CD14-positive monocyte (primary cell): ENCODE measurements at regions not wholly inside any gene's neighbourhood (a gene's known extent, or its start where the extent isn't known, plus 50 kb on each side); places are given as distances from the start of the nearest gene placed in this dataset.

ENCODE experiments used
- DNase-seq, 3 donors: peaks; one replicate each; pipeline ENCODE4 v3.0.0-alpha.2; 2011 to 2022
- H2AFZ ChIP-seq: 2 replicates; pipeline ENCODE4 v1.6.0; 2012; ENCODE audit warnings: mild to moderate bottlenecking, low read depth, low read length, inconsistent platforms; ENCODE audit not compliant: insufficient read depth, poor library complexity, severe bottlenecking
- H3K27ac ChIP-seq, 2 donors: 1 replicate in 1 of 2; 2 replicates in 1 of 2; pipeline ENCODE4 v1.5.1; 2012 to 2013; ENCODE audit warnings: low read length in 2 of 2, control low read depth in 1 of 2, inconsistent platforms in 1 of 2, low read depth in 1 of 2, mild to moderate bottlenecking in 1 of 2
- H3K27me3 ChIP-seq, 2 donors: one replicate each; pipeline versions ENCODE4 v1.6.0 to v1.6.1; 2011 to 2013; ENCODE audit warnings: low read length in 2 of 2; ENCODE audit not compliant: control insufficient read depth in 2 of 2, insufficient read depth in 2 of 2
- H3K36me3 ChIP-seq, 2 donors: replicated peaks in 1 of 2; 1 replicate in 1 of 2; 2 replicates in 1 of 2; pipeline versions ENCODE4 v1.5.1 to v1.6.1; 2012 to 2013; ENCODE audit warnings: low read length in 2 of 2, control low read depth in 1 of 2, inconsistent platforms in 1 of 2, mild to moderate bottlenecking in 1 of 2; ENCODE audit not compliant: insufficient read depth in 2 of 2, control insufficient read depth in 1 of 2
- H3K4me1 ChIP-seq, 2 donors: 1 replicate in 1 of 2; 2 replicates in 1 of 2; pipeline versions ENCODE4 v1.5.1 to v1.6.1; 2012 to 2013; ENCODE audit warnings: low read length in 2 of 2, control low read depth in 1 of 2, inconsistent platforms in 1 of 2, mild to moderate bottlenecking in 1 of 2, moderate library complexity in 1 of 2; ENCODE audit not compliant: insufficient read depth in 2 of 2, control insufficient read depth in 1 of 2
- H3K4me2 ChIP-seq: replicated peaks from 2 replicates; pipeline ENCODE3; 2012; ENCODE audit warnings: low read length, moderate library complexity, mild to moderate bottlenecking; ENCODE audit not compliant: poor library complexity, severe bottlenecking; ENCODE audit errors: extremely low read depth
- H3K4me3 ChIP-seq, 3 experiments: fragments of 200-600 bp in 1 of 3; sonication (generic) in 1 of 3; replicated peaks in 1 of 3; 1 replicate in 2 of 3; 2 replicates in 1 of 3; pipeline ENCODE4 v1.5.1; 2011 to 2013; ENCODE audit warnings: low read length in 3 of 3, mild to moderate bottlenecking in 3 of 3, control low read depth in 2 of 3, low read depth in 2 of 3, inconsistent platforms in 1 of 3, moderate library complexity in 1 of 3
- H3K79me2 ChIP-seq: 2 replicates; pipeline ENCODE4 v1.6.0; 2012; ENCODE audit warnings: mild to moderate bottlenecking, control low read depth, inconsistent platforms, low read length, moderate library complexity; ENCODE audit not compliant: insufficient read depth
- H3K9ac ChIP-seq: 2 replicates; pipeline ENCODE4 v1.6.0; 2017; ENCODE audit warnings: low read length, mild to moderate bottlenecking; ENCODE audit not compliant: insufficient read depth, poor library complexity, severe bottlenecking
- H3K9me3 ChIP-seq, 2 donors: replicated peaks in 1 of 2; 1 replicate in 1 of 2; 2 replicates in 1 of 2; pipeline versions ENCODE4 v1.5.1 to v1.6.1; 2012 to 2013; ENCODE audit warnings: low read length in 2 of 2, control low read depth in 1 of 2; ENCODE audit not compliant: control insufficient read depth in 1 of 2, insufficient read depth in 1 of 2
- H4K20me1 ChIP-seq: 2 replicates; pipeline ENCODE4 v1.6.0; 2012; ENCODE audit warnings: mild to moderate bottlenecking, low read length, control low read depth, moderate library complexity; ENCODE audit not compliant: insufficient read depth
- H3K27ac Mint-ChIP-seq, 7 donors: one replicate each; pipeline ENCODE4 v1.8.0; 2020; ENCODE audit warnings: mild to moderate bottlenecking in 7 of 7, mixed read lengths in 7 of 7, moderate library complexity in 6 of 7, inconsistent platforms in 2 of 7
- H3K27me3 Mint-ChIP-seq, 3 donors: one replicate each; pipeline ENCODE4 v1.8.0; 2021 to 2022; ENCODE audit warnings: low read depth in 3 of 3, mild to moderate bottlenecking in 3 of 3, mixed read lengths in 3 of 3, moderate library complexity in 3 of 3, inconsistent platforms in 1 of 3
- H3K36me3 Mint-ChIP-seq, 2 donors: one replicate each; pipeline ENCODE4 v1.8.0; 2020; ENCODE audit warnings: mixed read lengths in 2 of 2, inconsistent platforms in 1 of 2, mild to moderate bottlenecking in 1 of 2
- H3K4me1 Mint-ChIP-seq: one replicate; pipeline ENCODE4 v1.8.0; 2020; ENCODE audit warnings: mild to moderate bottlenecking, mixed read lengths
- H3K4me3 Mint-ChIP-seq, 2 donors: one replicate each; pipeline ENCODE4 v1.8.0; 2020; ENCODE audit warnings: mild to moderate bottlenecking in 2 of 2, mixed read lengths in 2 of 2, moderate library complexity in 1 of 2
- H3K9me3 Mint-ChIP-seq, 7 donors: one replicate each; pipeline ENCODE4 v1.8.0; 2020 to 2022; ENCODE audit warnings: mixed read lengths in 7 of 7, mild to moderate bottlenecking in 6 of 7, moderate library complexity in 6 of 7, inconsistent platforms in 2 of 7
- WGBS: methylation state at CpG from one replicate; pipeline ENCODE4 v1.1.5; 2013; ENCODE audit warnings: missing lambda C conversion rate; ENCODE audit not compliant: insufficient coverage; 5-methylcytosine and 5-hydroxymethylcytosine counted together
- intact Hi-C, 2 donors: fragments of 100-400 bp; cut with micrococcal nuclease; formaldehyde crosslinking; loops; one replicate each; pipeline versions ENCODE4 v1.15.0 to v1.15.1; 2023
- TF ChIP-seq, protein P1 (sequence below): fragments of 200-600 bp; IDR thresholded peaks from one replicate; pipeline ENCODE4 v1.8.0; 2022; ENCODE audit warnings: antibody characterized with exemption, mild to moderate bottlenecking

DNA sequence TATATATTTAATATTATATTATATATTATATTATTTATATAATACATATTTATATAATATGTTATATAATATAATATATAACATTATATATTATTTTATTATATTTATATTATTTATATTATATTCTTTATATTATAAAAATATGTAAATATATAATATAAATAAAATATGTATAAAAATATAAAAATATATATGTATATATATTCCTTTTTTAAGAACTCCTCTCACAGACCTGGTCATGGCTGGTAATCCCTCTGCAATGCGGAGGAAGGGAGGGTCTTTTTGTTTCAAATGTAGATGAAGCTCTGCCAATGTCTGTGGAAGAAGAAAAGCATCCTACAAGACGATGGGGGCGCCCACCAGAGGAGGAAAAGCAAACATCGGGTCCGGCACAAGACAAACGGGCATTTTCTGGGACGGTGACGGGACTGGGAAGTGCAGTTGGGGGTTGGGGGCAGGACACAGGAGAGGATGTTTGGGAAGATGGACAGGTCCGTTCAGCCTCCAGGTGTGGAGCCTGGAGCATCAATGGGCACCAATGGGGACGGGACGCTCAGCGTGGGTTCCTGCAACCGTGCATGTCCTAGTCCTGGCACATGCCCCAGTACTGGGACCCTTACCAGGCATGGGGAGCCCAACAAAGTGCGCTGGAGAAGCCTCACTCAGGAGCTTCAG lies 194.0 kb downstream of the IRX1 start:
- Histone ChIP-seq H3K36me3 (no peaks in the 10 kb centered on the region), H3K4me1 (no peaks in the 10 kb centered on the region), H4K20me1 (no peaks in the 10 kb centered on the region), H3K9ac (no peak overlapping the region), H3K4me3 (no peak overlapping the region), H3K9me3 (peaks cover 4 to 23% of the 10 kb centered on the region in 2 donors), H3K4me2 (no peak overlapping the region), H2AFZ (no peak overlapping the region), H3K27ac (no peak overlapping the region), H3K79me2 (no peaks in the 10 kb centered on the region), H3K27me3 (no peaks in the 10 kb centered on the region)
- no peaks in the 10 kb centered on the region for H3K4me1 Mint-ChIP-seq
- WGBS: 83% methylated on average over 13 of the region's 14 CpGs
- TF ChIP-seq, protein P1, sequence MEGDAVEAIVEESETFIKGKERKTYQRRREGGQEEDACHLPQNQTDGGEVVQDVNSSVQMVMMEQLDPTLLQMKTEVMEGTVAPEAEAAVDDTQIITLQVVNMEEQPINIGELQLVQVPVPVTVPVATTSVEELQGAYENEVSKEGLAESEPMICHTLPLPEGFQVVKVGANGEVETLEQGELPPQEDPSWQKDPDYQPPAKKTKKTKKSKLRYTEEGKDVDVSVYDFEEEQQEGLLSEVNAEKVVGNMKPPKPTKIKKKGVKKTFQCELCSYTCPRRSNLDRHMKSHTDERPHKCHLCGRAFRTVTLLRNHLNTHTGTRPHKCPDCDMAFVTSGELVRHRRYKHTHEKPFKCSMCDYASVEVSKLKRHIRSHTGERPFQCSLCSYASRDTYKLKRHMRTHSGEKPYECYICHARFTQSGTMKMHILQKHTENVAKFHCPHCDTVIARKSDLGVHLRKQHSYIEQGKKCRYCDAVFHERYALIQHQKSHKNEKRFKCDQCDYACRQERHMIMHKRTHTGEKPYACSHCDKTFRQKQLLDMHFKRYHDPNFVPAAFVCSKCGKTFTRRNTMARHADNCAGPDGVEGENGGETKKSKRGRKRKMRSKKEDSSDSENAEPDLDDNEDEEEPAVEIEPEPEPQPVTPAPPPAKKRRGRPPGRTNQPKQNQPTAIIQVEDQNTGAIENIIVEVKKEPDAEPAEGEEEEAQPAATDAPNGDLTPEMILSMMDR: no peak
- H3K27ac Mint-ChIP-seq: peak overlapping the region in 1 of 7 donors; percentile 6
- no peak for DNase-seq
- H3K4me3 Mint-ChIP-seq: no peak overlapping the region
- no peaks in the 10 kb centered on the region for H3K36me3 Mint-ChIP-seq
- peaks cover 3 to 17% (median 11%) of the 10 kb centered on the region in 7 donors for H3K9me3 Mint-ChIP-seq
- intact Hi-C loops: no loop called here
- peaks cover 10 to 13% (median 12%) of the 10 kb centered on the region in 3 donors for H3K27me3 Mint-ChIP-seq

DNA sequence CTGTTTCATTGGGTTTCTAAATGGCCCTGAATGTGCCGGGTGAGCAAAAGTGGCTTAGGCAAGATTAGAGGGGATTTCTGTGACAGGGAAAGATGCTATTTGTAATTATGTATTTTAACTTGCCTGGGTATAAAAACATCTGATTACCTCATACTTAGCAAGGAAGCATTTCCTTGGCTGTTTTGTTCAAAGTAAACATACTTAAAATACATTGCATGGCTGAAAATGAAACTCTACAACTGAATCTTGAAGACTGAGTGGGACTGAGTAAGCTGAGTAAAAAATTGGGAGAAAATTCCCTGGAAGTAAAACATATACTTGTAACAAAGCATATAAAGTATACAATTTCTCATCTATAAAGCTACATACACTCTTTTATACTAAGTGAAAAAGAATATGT lies 197.5 kb downstream of the IRX1 start:
- H3K36me3 Mint-ChIP-seq: no peaks in the 10 kb centered on the region
- no peaks in the 10 kb centered on the region for H4K20me1 ChIP-seq

More for the DNA sequence above, 197.5 kb downstream of the IRX1 start:
- Histone ChIP-seq H3K27me3 (no peaks in the 10 kb centered on the region), H3K4me2 (no peak overlapping the region), H3K36me3 (no peaks in the 10 kb centered on the region), H3K4me1 (no peaks in the 10 kb centered on the region), H3K79me2 (no peaks in the 10 kb centered on the region), H3K9ac (no peak overlapping the region), H3K9me3 (peaks cover 11 to 12% of the 10 kb centered on the region in 2 donors), H3K27ac (no peak overlapping the region), H2AFZ (no peak overlapping the region), H3K4me3 (no peak overlapping the region)
- Mint-ChIP-seq H3K27me3 (peaks cover 4 to 8% (median 6%) of the 10 kb centered on the region in 3 donors), H3K4me3 (no peak overlapping the region), H3K9me3 (peaks cover 5 to 25% (median 11%) of the 10 kb centered on the region in 7 donors), H3K27ac (no peak overlapping the region), H3K4me1 (no peaks in the 10 kb centered on the region)
- intact Hi-C loops: no loop called here
- no peak for DNase-seq
- WGBS: no CpG with 5 or more reads among the region's 1 CpG
- TF ChIP-seq, protein P1: no peak
